Activated B cell treated with CpG ODN at 0.5 μM for 24 hours (primary cell): ENCODE measurements at regions not wholly inside any gene's neighbourhood (a gene's known extent, or its start where the extent isn't known, plus 50 kb on each side); places are given as distances from the start of the nearest gene placed in this dataset.

Experiments
- ATAC-seq: fragments of 200-7000 bp; cut with Tn5 transposase; one replicate; pipeline ENCODE4 v1.10.0; 2021; ENCODE audit warnings: low read depth, mild to moderate bottlenecking, moderate library complexity
- CTCF ChIA-PET: fragments of 350-600 bp; sonication (Branson Sonifier 250); formaldehyde crosslinking; loops from one replicate; lab custom pipeline; 2021; ENCODE audit warnings: antibody characterized with exemption; lab: Charles Lee
- POLR2A ChIA-PET: fragments of 350-600 bp; sonication (Branson Sonifier 250); formaldehyde crosslinking; loops from one replicate; lab custom pipeline; 2021; ENCODE audit warnings: antibody characterized with exemption; lab: Charles Lee
- DNase-seq: peaks from one replicate; pipeline ENCODE4 v3.0.0; 2022
- H3K27ac Mint-ChIP-seq: one replicate; pipeline ENCODE4 v1.8.0; 2020; ENCODE audit warnings: mixed read lengths
- H3K27me3 Mint-ChIP-seq: one replicate; pipeline ENCODE4 v1.8.0; 2021; ENCODE audit warnings: mixed read lengths
- H3K36me3 Mint-ChIP-seq: one replicate; pipeline ENCODE4 v1.8.0; 2021; ENCODE audit warnings: low read depth, mixed read lengths
- H3K4me1 Mint-ChIP-seq: one replicate; pipeline ENCODE4 v1.8.0; 2021; ENCODE audit warnings: mixed read lengths
- H3K4me3 Mint-ChIP-seq: one replicate; pipeline ENCODE4 v1.8.0; 2020; ENCODE audit warnings: mild to moderate bottlenecking, mixed read lengths
- H3K9me3 Mint-ChIP-seq: one replicate; pipeline ENCODE4 v1.8.0; 2020; ENCODE audit warnings: mixed read lengths
- CTCF ChIP-seq: fragments of 200-600 bp; IDR thresholded peaks from one replicate; pipeline ENCODE4 v1.8.0; 2022; ENCODE audit warnings: antibody characterized with exemption, mild to moderate bottlenecking
- intact Hi-C: fragments of 100-400 bp; cut with micrococcal nuclease; formaldehyde crosslinking; loops from one replicate; pipeline ENCODE4 v1.15.1; 2024

GRCh38 chr10:28459453-28460144, 73.3 kb upstream of the WAC start:
- ChIA-PET POLR2A (interaction anchor here (0.6 to 0.7 kb wide), 2 partner anchors 23 to 74 kb away, joined by 3 read pairs; no protein-coding TSS in a partner anchor), CTCF (no interaction called here)
- peaks cover 12% of the 10 kb centered on the region for H3K27me3 Mint-ChIP-seq
- no peaks in the 10 kb centered on the region for H3K36me3 Mint-ChIP-seq
- peaks cover 2% of the 10 kb centered on the region for H3K9me3 Mint-ChIP-seq
- no peaks in the 10 kb centered on the region for H3K4me1 Mint-ChIP-seq
- no peak overlapping the region for H3K27ac Mint-ChIP-seq
- no peak for ATAC-seq
- intact Hi-C loops, result no loop called here
- no peak overlapping the region for H3K4me3 Mint-ChIP-seq
- DNase-seq, result no peak
- TF ChIP-seq CTCF, result no peak

- CTCF ChIA-PET, result no interaction called here
- ATAC-seq (no peak), DNase-seq (no peak)
- POLR2A ChIA-PET, result no interaction called here
- Mint-ChIP-seq H3K36me3 (no peaks in the 10 kb centered on the region), H3K4me3 (no peak overlapping the region), H3K9me3 (no peaks in the 10 kb centered on the region), H3K27ac (no peak overlapping the region), H3K27me3 (peaks cover 8% of the 10 kb centered on the region), H3K4me1 (no peaks in the 10 kb centered on the region)
- TF ChIP-seq CTCF, result no peak
- intact Hi-C loops, result no loop called here
Measured at GRCh38 chr10:28463141-28463540, 69.8 kb upstream of the WAC start.

- CTCF ChIA-PET, result no interaction called here
- Mint-ChIP-seq H3K4me1 (no peaks in the 10 kb centered on the region), H3K27me3 (peaks cover 6% of the 10 kb centered on the region), H3K36me3 (no peaks in the 10 kb centered on the region), H3K27ac (no peak overlapping the region), H3K9me3 (no peaks in the 10 kb centered on the region), H3K4me3 (no peak overlapping the region)
- intact Hi-C loops, result no loop called here
- no peak for TF ChIP-seq CTCF
- DNase-seq (no peak), ATAC-seq (no peak)
- POLR2A ChIA-PET, result no interaction called here
Measured at GRCh38 chr10:28463676-28464395, 69.1 kb upstream of the WAC start.

GRCh38 chr10:28467615-28468014, 65.3 kb upstream of the WAC start:
- intact Hi-C loops, result no loop called here
- H3K27me3 Mint-ChIP-seq, result peaks cover 2% of the 10 kb centered on the region
- TF ChIP-seq CTCF, result no peak
- no peak for ATAC-seq
- no peak overlapping the region for H3K27ac Mint-ChIP-seq
- H3K36me3 Mint-ChIP-seq, result no peaks in the 10 kb centered on the region
- CTCF ChIA-PET, result no interaction called here
- H3K9me3 Mint-ChIP-seq, result no peaks in the 10 kb centered on the region
- H3K4me3 Mint-ChIP-seq, result no peak overlapping the region
- DNase-seq, result no peak
- POLR2A ChIA-PET, result no interaction called here
- H3K4me1 Mint-ChIP-seq, result no peaks in the 10 kb centered on the region

- H3K27me3 Mint-ChIP-seq, result peaks cover 2% of the 10 kb centered on the region
- ATAC-seq, result no peak
- H3K27ac Mint-ChIP-seq, result no peak overlapping the region
Measured at GRCh38 chr10:28468707-28469483, 64.0 kb upstream of the WAC start.

More at GRCh38 chr10:28468707-28469483, 64.0 kb upstream of the WAC start:
- POLR2A ChIA-PET, result no interaction called here
- CTCF ChIA-PET, result no interaction called here
- Mint-ChIP-seq H3K4me1 (no peaks in the 10 kb centered on the region), H3K4me3 (no peak overlapping the region), H3K9me3 (no peaks in the 10 kb centered on the region), H3K36me3 (no peaks in the 10 kb centered on the region)
- intact Hi-C loops, result no loop called here
- TF ChIP-seq CTCF, result no peak
- no peak for DNase-seq
